ENCODE measurements at regions not wholly inside any gene's neighbourhood (a gene's known extent, or its start where the extent isn't known, plus 50 kb on each side); places are given as distances from the start of the nearest gene placed in this dataset.

DNA sequence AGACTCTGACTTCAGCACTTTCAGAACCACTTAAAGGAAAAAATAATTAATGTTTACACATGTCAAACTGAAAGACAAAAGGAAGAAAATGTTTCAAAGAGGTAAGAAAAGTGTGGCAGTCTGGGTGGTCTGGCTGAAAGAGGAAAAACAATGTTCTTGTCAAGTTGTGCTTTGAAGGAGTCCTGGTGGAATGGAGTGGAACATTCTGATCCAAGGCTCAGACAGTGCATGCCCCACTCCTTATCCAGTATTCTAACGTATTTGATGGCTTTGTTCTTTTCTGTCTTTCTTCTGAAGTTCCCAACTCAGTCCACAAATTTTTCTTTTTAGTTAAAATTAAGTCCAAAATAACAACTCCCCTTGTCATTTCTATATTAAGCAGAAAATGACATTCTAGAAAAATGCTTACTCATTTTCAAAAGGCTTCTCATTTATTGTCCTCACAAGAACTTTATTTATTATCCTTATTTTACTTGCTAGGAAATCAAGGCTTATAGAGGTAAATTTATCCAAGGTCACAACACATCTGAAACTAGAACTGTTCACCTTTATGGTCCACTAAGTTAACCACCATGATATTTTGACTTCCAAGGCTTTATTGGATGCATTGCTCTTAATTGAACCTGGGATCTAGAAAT lies 121.7 kb upstream of the NAP1L1 start:
- Histone ChIP-seq H3K79me2 (no peaks in the 10 kb centered on the region), H3K4me3 (ENCODE audit: low read depth, low read length) (no peak overlapping the region)

DNA sequence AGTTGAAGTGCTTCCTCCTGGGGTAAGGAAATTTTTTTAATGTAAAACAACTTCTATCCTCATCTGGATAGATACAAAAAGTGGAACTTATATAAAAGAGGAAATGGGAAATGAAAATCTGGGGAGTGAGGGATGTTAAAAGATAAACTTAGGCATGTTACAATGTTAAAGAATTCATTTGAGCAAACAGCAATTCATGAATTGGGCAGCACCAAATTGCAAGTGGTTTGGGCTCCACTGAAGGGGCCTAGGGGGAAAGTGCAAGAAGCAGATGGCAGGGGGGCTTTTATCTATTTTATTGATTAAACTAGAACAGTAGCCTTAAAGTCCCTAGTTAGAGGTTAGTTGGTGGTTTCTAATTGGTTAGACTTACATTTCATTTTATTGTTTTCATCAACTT lies 118.1 kb upstream of the NAP1L1 start:
- no peak overlapping the region for H3K4me3 ChIP-seq (ENCODE audit: low read depth, low read length)
- no peaks in the 10 kb centered on the region for H3K79me2 ChIP-seq
- H3K9ac ChIP-seq = no peak overlapping the region
- no peaks in the 10 kb centered on the region for H3K4me1 ChIP-seq
- H3K9me3 ChIP-seq (ENCODE audit: control insufficient read depth, low read length) = no peaks in the 10 kb centered on the region
- no peak overlapping the region for H2AFZ ChIP-seq
- no peaks in the 10 kb centered on the region for H3K36me3 ChIP-seq (ENCODE audit: control insufficient read depth, insufficient read depth, low read length)
- H3K27ac ChIP-seq = no peak overlapping the region
- no peaks in the 10 kb centered on the region for H3K27me3 ChIP-seq (ENCODE audit: control insufficient read depth, insufficient read depth, low read length)
- TF ChIP-seq, protein P1, sequence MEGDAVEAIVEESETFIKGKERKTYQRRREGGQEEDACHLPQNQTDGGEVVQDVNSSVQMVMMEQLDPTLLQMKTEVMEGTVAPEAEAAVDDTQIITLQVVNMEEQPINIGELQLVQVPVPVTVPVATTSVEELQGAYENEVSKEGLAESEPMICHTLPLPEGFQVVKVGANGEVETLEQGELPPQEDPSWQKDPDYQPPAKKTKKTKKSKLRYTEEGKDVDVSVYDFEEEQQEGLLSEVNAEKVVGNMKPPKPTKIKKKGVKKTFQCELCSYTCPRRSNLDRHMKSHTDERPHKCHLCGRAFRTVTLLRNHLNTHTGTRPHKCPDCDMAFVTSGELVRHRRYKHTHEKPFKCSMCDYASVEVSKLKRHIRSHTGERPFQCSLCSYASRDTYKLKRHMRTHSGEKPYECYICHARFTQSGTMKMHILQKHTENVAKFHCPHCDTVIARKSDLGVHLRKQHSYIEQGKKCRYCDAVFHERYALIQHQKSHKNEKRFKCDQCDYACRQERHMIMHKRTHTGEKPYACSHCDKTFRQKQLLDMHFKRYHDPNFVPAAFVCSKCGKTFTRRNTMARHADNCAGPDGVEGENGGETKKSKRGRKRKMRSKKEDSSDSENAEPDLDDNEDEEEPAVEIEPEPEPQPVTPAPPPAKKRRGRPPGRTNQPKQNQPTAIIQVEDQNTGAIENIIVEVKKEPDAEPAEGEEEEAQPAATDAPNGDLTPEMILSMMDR (IDR thresholded peaks at IDR 0.05) = no peak
- H3K4me2 ChIP-seq (ENCODE audit: low read length) = no peak overlapping the region

More for the DNA sequence above, 121.7 kb upstream of the NAP1L1 start:
- Histone ChIP-seq H3K4me1 (no peaks in the 10 kb centered on the region), H3K9ac (no peak overlapping the region), H3K27ac (no peak overlapping the region), H2AFZ (no peak overlapping the region), H3K27me3 (ENCODE audit: control insufficient read depth, insufficient read depth, low read length) (no peaks in the 10 kb centered on the region), H3K4me2 (ENCODE audit: low read length) (no peak overlapping the region), H3K36me3 (ENCODE audit: control insufficient read depth, insufficient read depth, low read length) (no peaks in the 10 kb centered on the region), H3K9me3 (ENCODE audit: control insufficient read depth, low read length) (no peaks in the 10 kb centered on the region)
- TF ChIP-seq, protein P1 (IDR thresholded peaks at IDR 0.05) = no peak

DNA sequence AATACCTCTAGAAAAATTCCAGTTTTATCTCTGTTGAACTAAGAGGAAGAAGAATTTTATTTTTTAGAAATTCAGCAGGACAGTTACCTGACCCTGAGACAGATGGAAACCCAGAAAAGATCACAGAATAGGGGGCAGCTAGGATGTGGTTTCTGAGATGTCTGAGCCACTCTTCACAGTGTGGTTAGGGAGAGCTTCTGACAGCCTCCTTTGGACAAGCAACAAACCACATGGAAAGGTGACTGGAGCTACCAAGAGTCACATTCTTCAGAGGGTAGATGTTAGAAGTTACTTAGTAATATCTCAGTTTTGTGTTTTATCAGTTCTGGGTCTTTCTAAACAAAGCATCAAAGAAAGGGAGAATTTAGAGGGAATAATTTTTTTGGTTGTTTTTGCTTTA lies 117.3 kb upstream of the NAP1L1 start:
- H3K4me1 ChIP-seq = no peaks in the 10 kb centered on the region
- H3K27ac ChIP-seq = no peak overlapping the region
- no peak overlapping the region for H3K4me2 ChIP-seq (ENCODE audit: low read length)
- H3K9me3 ChIP-seq (ENCODE audit: control insufficient read depth, low read length) = no peaks in the 10 kb centered on the region
- H3K27me3 ChIP-seq (ENCODE audit: control insufficient read depth, insufficient read depth, low read length) = no peaks in the 10 kb centered on the region
- no peak overlapping the region for H3K9ac ChIP-seq
- TF ChIP-seq, protein P1 (IDR thresholded peaks at IDR 0.05) = no peak
- H3K79me2 ChIP-seq = no peaks in the 10 kb centered on the region
- H3K4me3 ChIP-seq (ENCODE audit: low read depth, low read length) = no peak overlapping the region
- no peaks in the 10 kb centered on the region for H3K36me3 ChIP-seq (ENCODE audit: control insufficient read depth, insufficient read depth, low read length)
- no peak overlapping the region for H2AFZ ChIP-seq

DNA sequence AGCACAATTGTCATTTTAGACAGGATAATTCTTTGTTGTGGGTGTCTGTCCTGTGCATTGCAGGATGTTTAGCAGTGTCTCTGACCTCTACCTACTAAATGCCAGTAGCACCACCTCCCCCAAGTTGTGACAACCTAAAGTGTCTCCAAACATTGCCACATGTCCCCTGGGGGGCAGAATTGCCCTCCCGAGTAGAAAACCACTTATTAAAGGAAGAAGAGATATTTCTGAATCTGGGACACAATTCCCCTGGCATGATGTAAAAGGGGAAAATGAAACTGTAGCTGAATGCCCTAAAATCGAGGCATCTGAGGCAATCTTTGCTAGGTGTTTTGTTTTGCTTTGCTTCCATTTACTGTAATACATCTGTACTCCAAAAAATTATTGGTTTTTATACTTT lies 116.8 kb upstream of the NAP1L1 start:
- H3K4me2 ChIP-seq (ENCODE audit: low read length) = no peak overlapping the region
- H3K27ac ChIP-seq = no peak overlapping the region
- H3K4me1 ChIP-seq = no peaks in the 10 kb centered on the region
- H2AFZ ChIP-seq = no peak overlapping the region
- H3K9me3 ChIP-seq (ENCODE audit: control insufficient read depth, low read length) = no peaks in the 10 kb centered on the region
- no peak overlapping the region for H3K4me3 ChIP-seq (ENCODE audit: low read depth, low read length)
- H3K36me3 ChIP-seq (ENCODE audit: control insufficient read depth, insufficient read depth, low read length) = no peaks in the 10 kb centered on the region
- H3K27me3 ChIP-seq (ENCODE audit: control insufficient read depth, insufficient read depth, low read length) = no peaks in the 10 kb centered on the region
- TF ChIP-seq, protein P1 (IDR thresholded peaks at IDR 0.05) = no peak
- no peaks in the 10 kb centered on the region for H3K79me2 ChIP-seq
- H3K9ac ChIP-seq = no peak overlapping the region

DNA sequence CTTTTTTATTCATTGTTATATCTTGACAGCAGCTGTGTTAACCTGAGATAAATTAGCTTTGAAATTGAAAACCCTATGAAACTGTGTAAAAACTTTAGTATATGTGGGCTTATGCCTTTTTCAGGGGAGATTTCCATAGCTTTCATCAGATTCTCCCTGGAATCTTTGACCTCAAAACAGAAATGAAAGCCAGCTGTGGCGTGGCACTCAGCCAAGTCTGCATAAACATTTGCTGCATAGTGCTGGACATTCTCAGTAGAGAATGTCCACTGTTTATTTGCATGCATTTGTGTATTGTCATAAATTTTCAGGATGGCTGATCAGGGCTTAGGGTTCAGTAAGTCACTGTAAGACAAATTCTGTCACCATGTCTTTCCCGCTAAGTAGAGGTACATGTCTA lies 115.3 kb upstream of the NAP1L1 start:
- no peak overlapping the region for H3K9ac ChIP-seq
- no peaks in the 10 kb centered on the region for H3K79me2 ChIP-seq
- TF ChIP-seq, protein P1 (IDR thresholded peaks at IDR 0.05) = no peak
- no peaks in the 10 kb centered on the region for H3K4me1 ChIP-seq
- no peak overlapping the region for H3K27ac ChIP-seq
- H3K36me3 ChIP-seq (ENCODE audit: control insufficient read depth, insufficient read depth, low read length) = no peaks in the 10 kb centered on the region
- H3K4me2 ChIP-seq (ENCODE audit: low read length) = no peak overlapping the region
- no peaks in the 10 kb centered on the region for H3K9me3 ChIP-seq (ENCODE audit: control insufficient read depth, low read length)
- H2AFZ ChIP-seq = no peak overlapping the region
- H3K27me3 ChIP-seq (ENCODE audit: control insufficient read depth, insufficient read depth, low read length) = no peaks in the 10 kb centered on the region
- H3K4me3 ChIP-seq (ENCODE audit: low read depth, low read length) = no peak overlapping the region

Data from parathyroid adenoma (tissue), 2 donors.